Ascending aorta (tissue), 2 donors: ENCODE measurements at regions not wholly inside any gene's neighbourhood (a gene's known extent, or its start where the extent isn't known, plus 50 kb on each side); places are given as distances from the start of the nearest gene placed in this dataset.

Experiments used
- DNase-seq, 2 donors: peaks; one replicate each; pipeline ENCODE4 v3.0.0-alpha.2; 2019; ENCODE audit warnings: low spot score in 2 of 2
- H3K27ac ChIP-seq, 2 donors: fragments of 200-600 bp; sonication (generic); one replicate each; pipeline ENCODE4 v1.5.1; 2016 to 2017; ENCODE audit warnings: mild to moderate bottlenecking in 1 of 2
- H3K27me3 ChIP-seq: fragments of 200-600 bp; sonication (generic); one replicate; pipeline ENCODE4 v1.5.1; 2017
- H3K36me3 ChIP-seq, 2 donors: fragments of 200-600 bp; sonication (generic); one replicate each; pipeline ENCODE4 v1.5.1; 2016
- H3K4me1 ChIP-seq, 2 donors: fragments of 200-600 bp; sonication (generic); one replicate each; pipeline ENCODE4 v1.5.1; 2016 to 2017; ENCODE audit warnings: mild to moderate bottlenecking in 1 of 2
- H3K4me3 ChIP-seq, 2 donors: fragments of 200-600 bp; sonication (generic); one replicate each; pipeline ENCODE4 v1.5.1; 2016 to 2017; ENCODE audit warnings: mild to moderate bottlenecking in 1 of 2
- H3K9me3 ChIP-seq, 2 donors: fragments of 200-600 bp; sonication (generic); one replicate each; pipeline ENCODE4 v1.5.1; 2016
- CTCF ChIP-seq, 3 experiments: fragments of 200-600 bp in 2 of 3; fragments of 450-650 bp in 1 of 3; sonication (generic) in 2 of 3; IDR thresholded peaks; one replicate each; pipeline ENCODE4 v1.5.1; 2016 to 2019; ENCODE audit warnings: antibody characterized with exemption in 3 of 3, mild to moderate bottlenecking in 1 of 3, moderate library complexity in 1 of 3
- intact Hi-C: fragments of 100-400 bp; cut with DNase I; formaldehyde crosslinking; loops from one replicate; pipeline ENCODE4 v1.15.1; 2023

- intact Hi-C loops, result no loop called here
- Histone ChIP-seq H3K27ac (no peak overlapping the region), H3K27me3 (no peaks in the 10 kb centered on the region), H3K9me3 (no peaks in the 10 kb centered on the region), H3K36me3 (no peaks in the 10 kb centered on the region), H3K4me1 (no peaks in the 10 kb centered on the region), H3K4me3 (no peak overlapping the region)
- no peak for TF ChIP-seq CTCF (IDR thresholded peaks at IDR 0.05)
- DNase-seq, result no peak
Observed at GRCh38 chr18:44545359-44545985, 135.2 kb upstream of the SETBP1 start.

GRCh38 chr18:44546954-44547353, 133.7 kb upstream of the SETBP1 start:
- no peak for DNase-seq
- TF ChIP-seq CTCF (IDR thresholded peaks at IDR 0.05), result no peak
- intact Hi-C loops, result no loop called here
- no peaks in the 10 kb centered on the region for H3K27me3 ChIP-seq
- no peaks in the 10 kb centered on the region for H3K9me3 ChIP-seq
- H3K4me3 ChIP-seq, result no peak overlapping the region
- no peak overlapping the region for H3K27ac ChIP-seq
- no peaks in the 10 kb centered on the region for H3K36me3 ChIP-seq
- H3K4me1 ChIP-seq, result no peaks in the 10 kb centered on the region

GRCh38 chr18:44548291-44549221, 132.1 kb upstream of the SETBP1 start:
- no peak for TF ChIP-seq CTCF (IDR thresholded peaks at IDR 0.05)
- no peaks in the 10 kb centered on the region for H3K27me3 ChIP-seq
- H3K36me3 ChIP-seq, result no peaks in the 10 kb centered on the region
- H3K4me3 ChIP-seq, result no peak overlapping the region
- no peaks in the 10 kb centered on the region for H3K4me1 ChIP-seq
- H3K27ac ChIP-seq, result no peak overlapping the region
- H3K9me3 ChIP-seq, result no peaks in the 10 kb centered on the region
- DNase-seq, result no peak
- intact Hi-C loops, result no loop called here

GRCh38 chr18:44552706-44553105, 128.0 kb upstream of the SETBP1 start:
- Histone ChIP-seq H3K27ac (no peak overlapping the region), H3K27me3 (no peaks in the 10 kb centered on the region), H3K4me1 (no peaks in the 10 kb centered on the region), H3K36me3 (no peaks in the 10 kb centered on the region), H3K9me3 (no peaks in the 10 kb centered on the region), H3K4me3 (no peak overlapping the region)
- TF ChIP-seq CTCF (IDR thresholded peaks at IDR 0.05), result no peak
- intact Hi-C loops, result no loop called here
- DNase-seq, result no peak

- DNase-seq, result no peak
- no peaks in the 10 kb centered on the region for H3K4me1 ChIP-seq
- no peak for TF ChIP-seq CTCF (IDR thresholded peaks at IDR 0.05)
- no peaks in the 10 kb centered on the region for H3K27me3 ChIP-seq
- no peaks in the 10 kb centered on the region for H3K9me3 ChIP-seq
- intact Hi-C loops, result no loop called here
- H3K36me3 ChIP-seq, result no peaks in the 10 kb centered on the region
- no peak overlapping the region for H3K4me3 ChIP-seq
- no peak overlapping the region for H3K27ac ChIP-seq
Observed at GRCh38 chr18:44556296-44556695, 124.4 kb upstream of the SETBP1 start.
